RWPE2 (cell line): ENCODE measurements at regions not wholly inside any gene's neighbourhood (a gene's known extent, or its start where the extent isn't known, plus 50 kb on each side); places are given as distances from the start of the nearest gene placed in this dataset.

Source experiments
- ATAC-seq: fragments of 200-7000 bp; cut with Tn5 transposase; 3 replicates; pipeline ENCODE4 v1.9.1; 2021; ENCODE audit warnings: low read depth
- DNase-seq: peaks from one replicate; pipeline ENCODE4 v3.0.0-alpha.2; 2020; ENCODE audit warnings: low spot score
- H3K27ac ChIP-seq: fragments of 450-650 bp; 2 replicates; pipeline ENCODE4 v1.5.1; 2017; ENCODE audit warnings: mild to moderate bottlenecking; ENCODE audit not compliant: poor library complexity, severe bottlenecking
- H3K27me3 ChIP-seq: fragments of 250-450 bp; sonication (Bioruptor Pico); 2 replicates; pipeline ENCODE4 v1.5.1; 2021; ENCODE audit warnings: mild to moderate bottlenecking, moderate library complexity; ENCODE audit not compliant: insufficient read depth, poor library complexity, severe bottlenecking
- H3K36me3 ChIP-seq: fragments of 250-450 bp; sonication (Bioruptor Pico); 2 replicates; pipeline ENCODE4 v1.5.1; 2020; ENCODE audit warnings: low read depth, mild to moderate bottlenecking, moderate library complexity
- H3K4me1 ChIP-seq: fragments of 250-450 bp; sonication (Bioruptor Pico); 2 replicates; pipeline ENCODE4 v1.5.1; 2021; ENCODE audit warnings: mild to moderate bottlenecking, moderate library complexity; ENCODE audit not compliant: insufficient read depth, poor library complexity, severe bottlenecking
- H3K4me3 ChIP-seq: fragments of 250-450 bp; sonication (Bioruptor Pico); 2 replicates; pipeline ENCODE4 v1.5.1; 2021; ENCODE audit warnings: mild to moderate bottlenecking, moderate library complexity; ENCODE audit not compliant: severe bottlenecking
- H3K9me3 ChIP-seq: fragments of 250-450 bp; sonication (Bioruptor Pico); 2 replicates; pipeline ENCODE4 v1.5.1; 2021; ENCODE audit warnings: mild to moderate bottlenecking, moderate library complexity; ENCODE audit not compliant: severe bottlenecking
- TF ChIP-seq, protein P1 (sequence below): fragments of 450-650 bp; IDR thresholded peaks from one replicate; pipeline ENCODE4 v1.5.1; 2017; ENCODE audit warnings: mild to moderate bottlenecking, moderate library complexity; ENCODE audit not compliant: poor library complexity, severe bottlenecking

GRCh38 chr10:116792817-116793216 lies 50.5 kb upstream of the HSPA12A start:
- no peak for DNase-seq
- ATAC-seq, result no peak
- TF ChIP-seq, protein P1, sequence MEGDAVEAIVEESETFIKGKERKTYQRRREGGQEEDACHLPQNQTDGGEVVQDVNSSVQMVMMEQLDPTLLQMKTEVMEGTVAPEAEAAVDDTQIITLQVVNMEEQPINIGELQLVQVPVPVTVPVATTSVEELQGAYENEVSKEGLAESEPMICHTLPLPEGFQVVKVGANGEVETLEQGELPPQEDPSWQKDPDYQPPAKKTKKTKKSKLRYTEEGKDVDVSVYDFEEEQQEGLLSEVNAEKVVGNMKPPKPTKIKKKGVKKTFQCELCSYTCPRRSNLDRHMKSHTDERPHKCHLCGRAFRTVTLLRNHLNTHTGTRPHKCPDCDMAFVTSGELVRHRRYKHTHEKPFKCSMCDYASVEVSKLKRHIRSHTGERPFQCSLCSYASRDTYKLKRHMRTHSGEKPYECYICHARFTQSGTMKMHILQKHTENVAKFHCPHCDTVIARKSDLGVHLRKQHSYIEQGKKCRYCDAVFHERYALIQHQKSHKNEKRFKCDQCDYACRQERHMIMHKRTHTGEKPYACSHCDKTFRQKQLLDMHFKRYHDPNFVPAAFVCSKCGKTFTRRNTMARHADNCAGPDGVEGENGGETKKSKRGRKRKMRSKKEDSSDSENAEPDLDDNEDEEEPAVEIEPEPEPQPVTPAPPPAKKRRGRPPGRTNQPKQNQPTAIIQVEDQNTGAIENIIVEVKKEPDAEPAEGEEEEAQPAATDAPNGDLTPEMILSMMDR, result no peak
- H3K4me3 ChIP-seq, result no peak overlapping the region
- no peaks in the 10 kb centered on the region for H3K9me3 ChIP-seq
- no peaks in the 10 kb centered on the region for H3K27me3 ChIP-seq
- no peaks in the 10 kb centered on the region for H3K36me3 ChIP-seq
- H3K4me1 ChIP-seq, result no peaks in the 10 kb centered on the region
- H3K27ac ChIP-seq, result no peak overlapping the region

DNA sequence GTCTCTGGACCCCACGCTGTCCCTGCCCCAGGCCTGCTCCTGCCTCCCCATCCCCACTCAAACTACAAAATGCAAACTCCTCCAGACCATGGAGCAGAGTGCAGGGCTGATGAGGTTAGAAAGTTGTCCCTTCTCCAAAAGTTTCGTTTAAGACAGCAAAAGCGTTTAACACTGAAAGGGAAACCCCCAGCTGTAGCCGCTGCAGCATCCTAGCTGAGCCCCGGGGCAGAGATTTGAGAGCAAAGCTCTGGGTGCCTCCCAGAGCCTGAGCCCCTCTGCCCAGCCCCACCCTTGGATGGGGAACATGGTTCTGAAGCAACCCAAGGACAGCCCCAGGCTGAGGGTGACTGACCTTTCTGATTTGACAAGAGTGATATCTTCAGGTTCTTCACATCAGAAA lies 52.8 kb upstream of the ENO4 start:
- TF ChIP-seq, protein P1, result no peak
- DNase-seq, result no peak
- Histone ChIP-seq H3K4me3 (no peak overlapping the region), H3K36me3 (no peaks in the 10 kb centered on the region), H3K27ac (no peak overlapping the region), H3K9me3 (no peaks in the 10 kb centered on the region), H3K27me3 (no peaks in the 10 kb centered on the region), H3K4me1 (no peaks in the 10 kb centered on the region)
- ATAC-seq, result no peak

GRCh38 chr10:116796910-116797513 lies 52.3 kb upstream of the ENO4 start:
- DNase-seq (no peak), ATAC-seq (peak; percentile 90)
- Histone ChIP-seq H3K27me3 (no peaks in the 10 kb centered on the region), H3K27ac (no peak overlapping the region), H3K36me3 (no peaks in the 10 kb centered on the region), H3K4me3 (no peak overlapping the region), H3K9me3 (no peaks in the 10 kb centered on the region), H3K4me1 (no peaks in the 10 kb centered on the region)
- TF ChIP-seq, protein P1, result peak; percentile 93

DNA sequence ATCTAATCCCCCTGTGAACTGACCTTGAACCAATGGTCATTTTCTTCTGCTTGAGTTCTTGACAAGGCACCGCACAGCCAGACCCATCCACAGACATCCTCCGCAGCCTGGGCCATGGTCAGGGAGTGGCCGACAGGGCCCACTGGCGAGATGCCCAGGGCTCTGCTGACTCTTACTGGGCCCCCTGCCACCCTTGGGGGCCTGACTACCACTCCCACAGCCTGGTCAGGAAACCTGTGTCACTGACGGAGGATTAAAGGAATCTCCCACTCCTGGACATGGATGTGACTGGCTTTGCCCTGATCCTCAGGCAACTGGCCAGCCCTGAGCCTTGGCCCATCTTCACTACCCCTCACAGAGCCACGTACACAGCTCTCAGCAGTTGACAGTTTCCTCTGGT lies 50.4 kb upstream of the ENO4 start:
- no peaks in the 10 kb centered on the region for H3K9me3 ChIP-seq
- no peak for DNase-seq
- no peaks in the 10 kb centered on the region for H3K27me3 ChIP-seq
- no peak overlapping the region for H3K27ac ChIP-seq
- ATAC-seq, result no peak
- TF ChIP-seq, protein P1, result no peak
- no peaks in the 10 kb centered on the region for H3K4me1 ChIP-seq
- no peak overlapping the region for H3K4me3 ChIP-seq
- H3K36me3 ChIP-seq, result no peaks in the 10 kb centered on the region
